KMS-11 (cell line): ENCODE measurements at regions not wholly inside any gene's neighbourhood (a gene's known extent, or its start where the extent isn't known, plus 50 kb on each side); places are given as distances from the start of the nearest gene placed in this dataset.

ENCODE experiments used
- H2AFZ ChIP-seq: fragments of 200-600 bp; sonication (generic); 2 replicates; pipeline ENCODE4 v1.6.1; 2016; ENCODE audit warnings: antibody characterized with exemption, mixed run types, low read depth
- H3K27ac ChIP-seq: fragments of 200-600 bp; sonication (generic); 2 replicates; pipeline ENCODE4 v1.6.1; 2016; ENCODE audit warnings: mild to moderate bottlenecking, mixed run types
- H3K27me3 ChIP-seq: fragments of 200-600 bp; sonication (generic); 2 replicates; pipeline ENCODE4 v1.6.1; 2017; ENCODE audit warnings: mild to moderate bottlenecking, low read depth, mixed run types, moderate library complexity; ENCODE audit not compliant: insufficient read depth
- H3K36me3 ChIP-seq: fragments of 200-600 bp; sonication (generic); 2 replicates; pipeline ENCODE4 v1.6.1; 2017; ENCODE audit warnings: mild to moderate bottlenecking, mixed run types; ENCODE audit not compliant: insufficient read depth
- H3K4me1 ChIP-seq: fragments of 200-600 bp; sonication (generic); 2 replicates; pipeline ENCODE4 v1.6.1; 2016; ENCODE audit warnings: mild to moderate bottlenecking, low read depth, mixed run types; ENCODE audit not compliant: poor library complexity, severe bottlenecking
- H3K4me2 ChIP-seq: fragments of 200-600 bp; sonication (generic); 2 replicates; pipeline ENCODE4 v1.7.0; 2016; ENCODE audit warnings: mild to moderate bottlenecking, mixed run types
- H3K4me3 ChIP-seq: fragments of 200-600 bp; sonication (generic); IDR thresholded peaks from 2 replicates; pipeline ENCODE4 v1.6.1; 2017; ENCODE audit warnings: low read depth, low read length, mixed read lengths; ENCODE audit not compliant: insufficient read depth
- H3K79me2 ChIP-seq: fragments of 200-600 bp; sonication (generic); 2 replicates; pipeline ENCODE4 v1.6.1; 2016; ENCODE audit warnings: low read depth, mixed run types; ENCODE audit not compliant: insufficient read depth
- H3K9ac ChIP-seq: fragments of 200-600 bp; sonication (generic); 2 replicates; pipeline ENCODE4 v1.6.1; 2016; ENCODE audit warnings: mild to moderate bottlenecking, mixed run types
- H4K20me1 ChIP-seq: fragments of 200-600 bp; sonication (generic); 2 replicates; pipeline ENCODE4 v1.6.1; 2016; ENCODE audit warnings: mild to moderate bottlenecking, mixed run types; ENCODE audit not compliant: insufficient read depth
- CTCF ChIP-seq: fragments of 200-600 bp; sonication (generic); conservative IDR thresholded peaks from 2 replicates; pipeline ENCODE4 v1.6.1; 2017; ENCODE audit warnings: low read depth, mild to moderate bottlenecking, antibody characterized with exemption, low read length, moderate library complexity, mixed read lengths

GRCh38 chr2:196249860-196250259, 78.5 kb upstream of the STK17B start:
- no peak overlapping the region for H2AFZ ChIP-seq
- no peaks in the 10 kb centered on the region for H3K27me3 ChIP-seq
- H3K9ac ChIP-seq, result no peak overlapping the region
- H4K20me1 ChIP-seq, result no peaks in the 10 kb centered on the region
- no peak overlapping the region for H3K27ac ChIP-seq
- no peak overlapping the region for H3K4me3 ChIP-seq
- H3K36me3 ChIP-seq, result no peaks in the 10 kb centered on the region
- TF ChIP-seq CTCF, result no peak
- no peaks in the 10 kb centered on the region for H3K4me1 ChIP-seq
- no peak overlapping the region for H3K4me2 ChIP-seq
- no peaks in the 10 kb centered on the region for H3K79me2 ChIP-seq

GRCh38 chr2:196251132-196251531, 79.8 kb upstream of the STK17B start:
- H3K4me1 ChIP-seq, result no peaks in the 10 kb centered on the region
- H3K4me3 ChIP-seq, result no peak overlapping the region
- no peak for TF ChIP-seq CTCF
- H3K27me3 ChIP-seq, result no peaks in the 10 kb centered on the region
- no peak overlapping the region for H3K27ac ChIP-seq
- no peak overlapping the region for H3K9ac ChIP-seq
- H3K4me2 ChIP-seq, result no peak overlapping the region
- H4K20me1 ChIP-seq, result no peaks in the 10 kb centered on the region
- H3K79me2 ChIP-seq, result no peaks in the 10 kb centered on the region
- H2AFZ ChIP-seq, result no peak overlapping the region
- H3K36me3 ChIP-seq, result no peaks in the 10 kb centered on the region

- TF ChIP-seq CTCF, result no peak
- H3K36me3 ChIP-seq, result no peaks in the 10 kb centered on the region
- no peak overlapping the region for H3K4me3 ChIP-seq
- no peaks in the 10 kb centered on the region for H4K20me1 ChIP-seq
- no peaks in the 10 kb centered on the region for H3K27me3 ChIP-seq
- H2AFZ ChIP-seq, result no peak overlapping the region
- H3K4me2 ChIP-seq, result no peak overlapping the region
- H3K27ac ChIP-seq, result no peak overlapping the region
- no peaks in the 10 kb centered on the region for H3K79me2 ChIP-seq
- no peak overlapping the region for H3K9ac ChIP-seq
- no peaks in the 10 kb centered on the region for H3K4me1 ChIP-seq
Measured at GRCh38 chr2:196252408-196253115, 81.2 kb upstream of the STK17B start.

- H3K4me2 ChIP-seq, result no peak overlapping the region
- H3K4me3 ChIP-seq, result no peak overlapping the region
- H3K79me2 ChIP-seq, result no peaks in the 10 kb centered on the region
- no peaks in the 10 kb centered on the region for H3K4me1 ChIP-seq
- no peaks in the 10 kb centered on the region for H3K27me3 ChIP-seq
- no peaks in the 10 kb centered on the region for H3K36me3 ChIP-seq
- H3K27ac ChIP-seq, result no peak overlapping the region
- no peak overlapping the region for H3K9ac ChIP-seq
- H4K20me1 ChIP-seq, result no peaks in the 10 kb centered on the region
- no peak for TF ChIP-seq CTCF
- no peak overlapping the region for H2AFZ ChIP-seq
Measured at GRCh38 chr2:196253116-196253480, 81.7 kb upstream of the STK17B start.
